CD4-positive, alpha-beta T cell treated with Interleukin-6 at 100 ng/mL for 8 hours (primary cell): ENCODE measurements at regions not wholly inside any gene's neighbourhood (a gene's known extent, or its start where the extent isn't known, plus 50 kb on each side); places are given as distances from the start of the nearest gene placed in this dataset.
"Not testable (repeated sequence)": the region's sequence is repeated elsewhere in the genome, so short reads cannot be mapped to it uniquely, and the experiment has no call there.

Experiments used
- DNase-seq: peaks from one replicate; pipeline ENCODE4 v3.0.0-alpha.2; 2020; ENCODE audit warnings: mixed read lengths, low spot score

DNA sequence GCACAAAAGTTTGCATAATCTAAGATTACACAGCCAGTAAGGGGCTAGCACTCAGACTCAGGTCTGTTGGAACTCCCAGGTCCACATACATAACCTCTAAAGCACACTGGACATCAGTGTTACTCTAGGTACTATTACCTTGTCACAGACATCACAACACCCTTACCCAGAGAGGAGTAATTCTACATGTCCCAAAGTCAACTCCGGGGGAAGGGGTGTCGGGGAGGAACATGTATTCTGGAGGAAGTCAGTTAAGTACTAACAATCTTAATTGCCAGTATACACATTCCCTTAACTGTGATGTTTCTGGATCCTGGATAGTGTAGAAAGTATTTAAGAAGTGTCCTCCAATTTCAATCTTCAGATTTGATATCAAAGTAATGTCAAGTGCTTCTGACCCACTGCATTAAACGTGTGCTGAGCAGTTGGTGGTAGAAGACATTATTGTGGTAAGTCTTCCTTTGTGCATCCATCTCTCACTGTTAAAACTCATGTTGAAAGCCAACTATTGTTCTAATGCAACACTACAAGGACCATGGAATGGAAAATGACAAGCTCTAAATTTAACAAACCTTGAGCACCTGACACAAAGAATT lies 155.4 kb downstream of the CRPPA start:
- DNase-seq, result no peak

DNA sequence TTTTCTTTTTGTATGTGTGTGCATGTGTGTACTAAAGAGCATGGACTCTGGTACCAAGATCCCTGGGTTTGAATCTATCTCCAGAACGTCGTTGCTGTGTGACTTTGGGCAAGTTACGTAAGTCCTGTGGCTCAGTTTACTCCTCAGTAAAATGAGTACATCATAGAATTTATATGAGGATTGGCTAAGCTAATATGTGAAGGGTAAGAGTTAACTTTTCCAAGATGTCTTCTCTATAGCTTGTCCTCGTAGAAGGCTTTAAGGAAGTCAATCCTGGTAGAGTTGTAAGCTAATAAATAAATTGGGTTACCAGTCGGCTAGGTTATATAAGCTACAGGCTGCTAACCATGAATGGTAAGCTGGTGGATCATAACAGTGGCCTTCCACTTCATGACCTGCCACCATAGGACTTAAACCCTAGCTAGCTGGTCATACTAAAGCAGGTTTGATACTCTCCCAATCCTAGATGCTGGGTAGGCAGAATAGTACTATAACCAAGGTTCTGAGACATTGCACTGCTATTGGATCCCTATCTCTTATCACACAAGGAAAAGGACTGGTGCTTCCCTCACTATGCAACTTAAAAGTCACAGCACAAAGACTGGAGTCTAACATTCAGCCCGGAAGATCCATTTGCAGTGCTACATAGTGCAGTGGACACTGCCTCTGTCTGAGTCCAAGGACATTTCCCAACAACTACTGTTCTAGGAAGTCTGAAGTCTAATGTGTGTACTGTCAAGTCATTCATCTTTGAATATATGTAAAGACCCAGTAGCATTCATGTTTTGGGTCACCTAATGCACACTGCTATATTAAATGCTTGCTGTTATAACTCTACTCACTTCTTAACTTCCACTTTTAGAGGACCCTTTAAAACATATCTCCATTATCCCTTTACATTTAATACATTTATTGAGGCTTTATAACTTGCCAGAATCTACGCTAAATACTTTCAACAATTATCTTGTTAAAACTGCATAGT lies 156.2 kb downstream of the CRPPA start:
- DNase-seq, result no peak

DNA sequence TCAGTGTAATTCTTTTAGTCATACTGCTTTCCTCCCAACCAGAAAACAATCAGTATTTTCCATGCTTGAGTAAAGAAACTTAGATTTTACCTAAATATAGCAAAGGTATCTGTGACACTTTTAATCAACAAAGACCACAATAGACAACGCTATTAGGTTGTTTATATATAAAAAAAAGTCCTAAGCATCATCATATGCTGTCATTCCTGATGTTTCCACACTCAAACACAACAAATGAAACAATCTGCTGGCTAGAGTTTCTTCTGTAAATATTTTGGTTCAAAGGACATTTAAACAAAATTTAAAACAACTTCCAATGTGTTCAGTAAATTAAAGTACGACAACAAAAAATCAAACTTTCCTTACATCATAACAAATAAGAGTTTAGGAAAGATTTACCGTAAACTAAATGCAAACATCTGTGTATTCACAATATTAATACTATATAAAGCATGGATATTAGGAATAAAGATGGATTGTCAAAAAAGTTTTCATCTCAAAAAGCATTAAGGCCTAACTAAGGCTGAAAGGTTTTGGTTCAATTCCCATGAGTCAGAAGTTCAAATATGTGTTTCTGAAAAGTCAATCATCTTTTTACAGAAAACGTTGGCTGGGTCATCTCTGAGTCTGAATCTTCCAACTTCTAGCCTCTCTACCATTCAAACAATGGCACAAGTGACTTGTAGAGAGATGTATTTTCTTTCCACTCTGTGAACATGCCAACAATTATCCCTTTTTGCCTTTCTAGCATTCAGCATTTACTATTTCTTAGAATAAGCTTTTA lies 157.1 kb downstream of the CRPPA start:
- no peak for DNase-seq

DNA sequence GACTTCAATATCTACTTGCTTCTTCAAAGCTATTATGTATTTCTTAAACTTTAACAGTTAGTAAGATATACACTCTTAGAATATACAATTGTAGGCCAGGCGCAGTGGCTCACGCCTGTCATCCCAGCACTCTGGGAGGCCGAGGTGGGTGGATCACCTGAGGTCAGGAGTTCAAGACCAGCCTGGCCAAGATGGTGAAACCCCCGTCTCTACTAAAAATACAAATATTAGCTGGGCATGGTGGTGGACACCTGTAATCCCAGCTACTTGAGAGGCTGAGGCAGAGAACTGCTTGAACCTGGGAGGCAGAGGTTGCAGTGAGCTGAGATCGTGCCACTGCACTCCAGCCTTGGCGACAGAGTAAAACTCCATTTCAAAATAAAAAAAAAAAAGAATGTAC lies 158.0 kb downstream of the CRPPA start:
- DNase-seq, result not testable (repeated sequence)

DNA sequence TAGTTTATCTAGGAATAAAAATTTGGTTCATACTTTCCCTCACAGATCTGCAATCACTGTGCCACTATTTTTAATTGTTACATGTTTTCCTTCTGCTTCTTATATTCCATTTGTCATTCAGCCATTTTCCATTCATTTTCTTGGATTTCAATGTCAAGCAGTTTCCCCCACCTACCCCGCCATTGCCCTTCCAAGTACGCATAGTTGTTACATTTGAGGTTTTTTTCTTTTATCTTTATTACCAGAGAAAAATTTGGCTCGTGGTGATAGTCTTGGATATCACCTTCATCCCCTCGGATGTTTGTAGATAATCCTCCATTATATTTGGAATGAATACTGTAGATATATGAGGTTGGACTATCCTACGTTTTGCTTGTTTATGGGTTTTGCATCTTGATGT lies 159.7 kb downstream of the CRPPA start:
- no peak for DNase-seq

DNA sequence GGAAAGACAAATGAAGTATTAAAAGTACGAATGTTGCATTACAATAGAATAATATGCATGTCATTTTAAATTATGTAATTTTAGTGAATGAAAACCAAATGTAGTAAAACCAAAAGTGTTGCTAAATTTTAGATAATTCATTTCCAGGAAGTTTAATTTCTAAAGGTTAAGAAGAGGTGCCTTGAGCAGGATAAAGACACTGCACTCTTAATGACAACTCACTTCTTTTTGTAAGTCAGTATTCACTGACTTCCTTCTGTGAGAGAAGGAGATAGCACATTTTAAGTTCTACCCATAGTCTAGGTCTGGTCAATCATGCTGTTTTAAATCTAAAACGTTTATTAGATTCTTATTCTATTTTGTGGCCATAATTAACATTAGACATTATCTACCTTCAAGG lies 160.2 kb downstream of the CRPPA start:
- no peak for DNase-seq

DNA sequence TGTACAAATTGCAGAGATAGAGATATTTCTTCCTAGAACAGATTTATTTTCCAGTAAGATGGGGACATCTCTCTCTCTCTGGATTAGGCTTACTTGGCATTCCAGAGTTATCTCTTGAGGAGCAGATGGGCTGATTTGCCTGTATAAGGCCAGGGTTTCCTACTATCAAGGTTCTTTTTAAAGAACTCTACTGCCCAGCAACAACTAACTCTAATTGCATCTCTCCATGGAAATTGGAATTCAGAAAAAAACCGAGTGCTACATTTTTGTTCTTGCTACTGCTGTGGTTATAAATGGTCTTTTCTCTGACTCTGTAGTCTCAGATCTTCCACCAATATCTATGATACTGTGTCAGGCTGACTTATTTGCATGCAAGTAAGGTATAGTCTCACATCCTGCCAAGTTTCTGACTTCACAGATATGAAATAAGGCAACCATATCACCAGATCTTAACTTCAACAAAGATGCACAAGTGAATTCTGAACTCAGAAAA lies 161.1 kb downstream of the CRPPA start:
- DNase-seq, result no peak

DNA sequence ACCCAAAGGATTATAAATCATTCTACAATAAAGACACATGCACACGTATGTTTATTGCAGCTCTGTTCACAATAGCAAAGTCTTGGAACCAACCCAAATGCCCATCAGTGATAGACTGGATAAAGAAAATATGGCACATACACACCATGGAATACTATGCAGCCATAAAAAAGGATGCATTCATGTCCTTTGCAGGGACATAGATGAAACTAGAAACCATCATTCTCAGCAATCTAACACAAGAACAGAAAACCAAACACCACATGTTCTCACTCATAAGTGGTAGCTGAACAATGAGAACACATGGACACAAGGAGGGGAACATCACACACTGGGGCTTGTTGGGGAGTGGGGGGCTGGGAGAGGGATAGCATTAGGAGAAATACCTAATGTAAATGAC lies 164.9 kb downstream of the CRPPA start:
- DNase-seq, result not testable (repeated sequence)

DNA sequence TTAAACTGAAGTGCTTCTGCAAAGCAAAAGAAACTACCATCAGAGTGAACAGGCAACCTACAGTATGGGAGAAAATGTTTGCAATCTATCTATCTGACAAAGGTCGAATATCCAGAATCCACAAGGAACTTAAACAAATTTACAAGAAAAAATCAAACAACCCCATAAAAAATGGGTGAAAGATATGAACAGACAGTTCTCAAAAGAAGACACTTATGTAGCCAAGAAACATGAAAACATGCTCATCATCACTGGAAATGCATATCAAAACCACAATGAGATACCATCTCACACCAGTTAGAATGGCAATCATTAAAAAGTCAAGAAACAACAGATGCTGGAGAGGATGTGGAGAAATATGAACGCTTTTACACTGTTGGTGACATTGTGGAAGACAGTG lies 165.4 kb downstream of the CRPPA start:
- not testable (repeated sequence) for DNase-seq

DNA sequence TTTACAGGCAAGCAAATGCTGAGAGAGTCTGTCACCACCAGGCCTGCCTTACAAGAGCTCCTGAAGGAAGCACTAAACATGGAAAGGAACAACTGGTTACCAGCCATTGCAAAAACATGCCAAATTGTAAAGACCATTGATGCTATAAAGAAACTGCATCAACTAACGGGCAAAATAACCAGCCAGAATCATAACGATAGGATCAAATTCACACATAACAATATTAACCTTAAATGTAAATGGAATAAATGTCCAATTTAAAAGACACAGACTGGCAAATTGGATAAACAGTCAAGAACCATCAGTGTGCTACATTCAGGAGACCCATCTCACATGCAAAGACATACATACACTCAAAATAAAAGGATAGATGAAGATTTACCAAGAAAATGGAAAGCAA lies 170.7 kb downstream of the CRPPA start:
- DNase-seq, result not testable (repeated sequence)

DNA sequence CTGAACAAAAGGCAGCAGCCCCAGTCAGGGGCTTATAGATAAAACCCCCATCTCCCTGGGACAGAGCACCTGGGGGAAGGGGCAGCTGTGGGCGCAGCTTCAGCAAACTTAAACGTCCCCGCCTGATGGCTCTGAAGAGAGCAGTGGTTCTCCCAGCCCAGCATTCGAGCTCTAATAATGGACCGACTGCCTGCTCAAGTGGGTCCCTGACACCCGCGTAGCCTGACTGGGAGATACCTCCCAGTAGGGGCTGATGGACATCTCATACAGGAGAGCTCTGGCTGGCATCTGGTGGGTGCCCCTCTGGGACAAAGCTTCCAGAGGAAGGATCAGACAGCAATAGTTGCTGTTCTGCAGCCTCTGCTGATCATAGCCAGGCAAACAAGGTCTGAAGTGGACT lies 172.1 kb downstream of the CRPPA start:
- DNase-seq, result not testable (repeated sequence)

DNA sequence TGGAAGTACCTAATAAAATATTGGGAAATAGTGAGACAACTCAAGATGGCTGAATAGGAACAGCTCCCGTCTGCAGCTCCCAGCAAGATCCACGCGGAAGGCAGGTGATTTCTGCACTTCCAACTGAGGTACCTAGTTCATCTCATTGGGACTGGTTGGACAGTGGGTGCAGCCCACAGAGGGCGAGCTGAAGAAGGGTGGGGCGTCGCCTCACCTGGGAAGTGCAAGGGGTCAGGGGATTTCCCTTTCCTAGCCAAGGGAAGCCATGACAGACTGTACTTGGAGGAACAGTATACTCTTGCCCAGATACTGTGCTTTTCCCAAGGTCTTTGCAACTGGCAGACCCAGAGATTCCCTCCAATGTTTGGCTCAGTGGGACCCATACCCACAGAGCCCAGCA lies 172.8 kb downstream of the CRPPA start:
- not testable (repeated sequence) for DNase-seq

DNA sequence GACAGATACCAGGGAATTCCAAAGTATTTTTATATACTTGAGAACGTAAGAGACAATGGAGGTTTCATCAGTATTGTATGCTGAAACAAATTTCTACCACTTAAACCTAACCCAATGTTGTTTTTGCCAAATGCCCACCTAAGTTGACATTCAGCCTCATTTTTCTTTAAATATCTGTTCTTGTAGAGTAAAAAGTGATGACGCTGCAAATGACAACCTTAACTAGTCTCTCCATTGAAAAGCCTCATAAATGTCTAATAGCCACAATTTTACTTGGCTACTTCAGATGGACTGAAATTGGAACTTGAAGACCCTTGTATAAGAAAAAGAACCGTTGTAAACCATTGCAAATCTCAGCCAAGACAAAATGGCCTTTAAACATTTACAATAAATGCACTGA lies 176.9 kb downstream of the CRPPA start:
- no peak for DNase-seq

DNA sequence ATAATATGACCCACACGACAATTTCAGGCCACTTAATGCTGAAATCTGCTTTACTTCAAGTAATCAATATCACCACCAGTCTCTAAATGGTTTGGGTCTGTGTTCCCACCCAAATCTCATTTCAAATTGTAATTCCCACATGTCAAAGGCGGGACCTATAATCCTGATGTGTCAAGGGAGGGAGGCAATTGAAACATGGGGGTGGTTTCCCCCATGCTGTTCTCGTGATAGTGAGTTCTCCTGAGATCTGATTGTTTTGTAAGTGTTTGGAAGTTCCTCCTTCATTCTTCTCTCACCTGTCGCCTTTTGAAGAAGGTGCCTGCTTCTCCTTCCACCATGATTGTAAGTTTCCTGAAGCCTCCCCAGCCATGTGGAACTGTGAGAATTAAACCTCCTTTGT lies 178.4 kb downstream of the CRPPA start:
- no peak for DNase-seq

DNA sequence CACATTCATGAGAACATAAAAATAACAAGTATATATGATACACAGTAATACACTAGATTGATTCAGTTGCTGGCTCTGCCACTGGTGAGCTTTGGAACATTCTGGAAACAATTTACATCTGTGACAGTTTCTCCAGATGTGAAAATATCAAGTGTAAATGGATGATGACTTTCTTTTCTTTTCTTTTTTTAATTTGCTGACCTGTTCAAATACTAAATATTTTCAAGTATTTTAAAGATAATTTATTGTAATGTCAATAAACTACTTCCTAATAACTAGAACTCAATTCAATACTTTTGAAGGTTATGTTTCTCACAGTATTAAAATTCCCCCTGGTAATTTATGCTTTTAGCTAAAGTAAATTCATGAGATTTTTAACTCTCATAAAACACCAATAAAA lies 180.3 kb downstream of the CRPPA start:
- no peak for DNase-seq

DNA sequence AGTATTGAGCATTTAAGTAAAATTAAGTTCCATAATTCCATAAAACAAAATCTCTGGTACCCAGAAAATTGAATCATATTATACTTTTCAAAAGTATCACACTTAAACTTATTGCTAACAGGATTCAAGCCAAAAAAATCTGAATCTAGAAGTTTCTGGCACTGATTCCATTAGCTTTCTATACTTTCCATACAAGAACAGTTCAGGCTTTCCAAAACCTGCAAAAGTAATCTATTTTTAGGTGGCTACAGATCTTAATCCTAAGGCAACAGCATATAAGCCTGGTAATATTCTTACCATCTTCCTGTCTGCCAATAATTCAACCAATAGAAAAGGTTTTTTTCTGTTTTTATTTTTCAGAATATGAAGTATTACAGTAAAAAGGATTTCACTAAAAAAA lies 185.0 kb downstream of the CRPPA start:
- DNase-seq, result no peak

DNA sequence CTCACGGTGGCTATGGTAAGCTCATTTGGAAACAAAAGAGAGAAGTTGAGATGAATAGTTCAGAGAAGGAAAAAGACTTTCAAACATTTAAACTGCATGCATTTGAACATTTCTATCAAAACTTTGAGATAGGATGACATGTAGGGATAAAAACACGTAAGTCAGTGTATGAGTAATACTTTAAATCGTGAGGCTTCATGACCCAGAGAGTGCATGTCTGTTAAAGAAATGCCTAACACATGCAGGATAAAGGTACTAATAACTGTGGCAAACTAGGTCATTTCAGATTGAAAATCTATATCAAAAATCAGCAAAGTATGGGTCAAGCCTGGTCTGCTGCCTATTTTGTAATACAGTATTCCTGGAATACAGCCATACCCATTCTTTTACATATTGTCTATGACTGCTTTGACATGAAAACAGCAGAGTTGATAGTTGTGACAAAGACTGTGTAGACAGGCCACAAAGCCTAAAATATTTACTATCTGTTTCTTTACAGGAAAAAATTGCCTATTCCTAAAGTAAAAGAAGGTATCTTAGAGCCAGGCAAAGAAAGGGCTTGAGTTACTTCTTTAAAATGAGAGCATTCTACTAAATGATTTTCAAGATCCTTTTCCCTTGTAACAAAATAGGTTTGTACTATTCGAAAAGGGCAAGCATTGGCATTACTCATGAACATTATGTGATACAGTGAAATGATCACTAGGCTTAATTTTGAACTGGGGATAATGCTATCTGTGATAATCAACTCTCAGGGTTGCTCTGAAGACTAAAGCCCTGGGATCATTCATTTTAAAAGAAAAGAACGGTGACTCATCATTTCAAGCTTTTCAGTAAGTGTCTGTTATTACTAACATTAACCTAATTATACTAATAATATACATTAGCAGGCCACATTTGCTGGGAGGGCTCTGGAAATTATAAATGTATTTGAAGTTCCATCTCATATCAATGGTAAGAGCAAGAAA lies 185.9 kb downstream of the CRPPA start:
- DNase-seq, result no peak

DNA sequence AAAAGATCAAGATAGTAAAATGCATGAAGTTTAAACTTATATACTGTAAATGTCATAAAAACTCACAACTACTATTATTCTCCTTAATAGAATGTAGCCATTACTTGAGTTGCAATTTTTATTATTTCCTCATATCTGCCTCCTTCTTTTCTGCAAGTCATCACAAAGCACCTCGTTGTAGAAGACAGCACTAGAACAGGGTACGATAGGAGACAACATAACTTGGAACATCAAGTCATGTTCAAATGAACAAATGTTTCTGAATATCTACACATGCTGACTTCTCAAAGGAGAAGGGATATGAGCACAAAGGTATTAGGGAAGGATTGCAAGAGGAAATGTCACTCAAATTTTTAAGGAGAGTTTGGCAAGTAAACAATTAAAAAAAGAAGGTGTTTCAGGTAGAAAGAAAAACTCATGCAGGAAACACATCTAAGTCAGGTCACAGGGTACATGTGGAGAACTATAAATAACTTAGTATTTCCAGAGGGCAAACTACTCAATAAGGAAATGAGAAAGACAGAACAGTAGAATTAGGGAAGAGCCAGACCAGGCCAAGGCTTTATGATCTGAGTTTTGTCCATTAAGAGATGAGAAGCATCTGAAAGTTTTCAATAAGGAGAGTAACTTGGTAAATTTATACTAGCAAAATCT lies 186.7 kb downstream of the CRPPA start:
- no peak for DNase-seq

DNA sequence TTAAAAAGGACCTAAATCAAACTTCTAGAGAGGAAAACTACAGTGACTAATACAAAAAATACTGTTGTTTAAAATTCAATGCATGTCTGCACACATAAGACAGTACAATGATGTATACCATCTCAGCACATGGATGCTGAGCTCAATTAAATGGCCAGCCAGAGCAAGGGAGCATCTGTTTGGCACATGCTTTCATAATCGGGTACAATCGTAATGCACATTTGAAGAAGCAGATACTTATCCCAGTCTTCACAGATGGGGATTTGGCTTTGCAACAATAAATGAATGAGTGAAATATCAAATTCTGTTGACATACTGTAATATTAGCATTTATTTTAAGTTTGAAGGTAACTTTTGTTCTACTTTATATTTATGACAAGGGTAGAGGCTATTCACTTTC lies 187.8 kb downstream of the CRPPA start:
- DNase-seq, result no peak

DNA sequence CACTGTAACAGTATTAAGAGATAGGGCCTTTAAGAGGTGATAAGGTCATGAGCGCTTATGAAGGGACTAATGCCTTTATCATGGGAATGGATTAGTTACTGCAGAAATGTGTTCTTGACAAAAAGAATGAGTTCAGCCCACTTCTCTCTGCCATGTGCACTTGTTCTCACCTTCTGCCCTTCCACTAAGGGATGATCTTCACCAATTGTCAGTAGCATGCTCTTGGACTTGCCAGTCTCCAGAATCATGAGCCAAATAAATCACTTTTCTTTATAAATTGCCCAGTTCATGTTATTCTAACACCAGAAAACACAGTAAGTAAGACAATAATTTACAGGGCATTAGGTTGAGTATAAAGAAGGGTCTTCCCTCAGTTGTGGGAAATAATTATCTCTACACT lies 189.1 kb downstream of the CRPPA start:
- no peak for DNase-seq
